ENCODE measurements at regions not wholly inside any gene's neighbourhood (a gene's known extent, or its start where the extent isn't known, plus 50 kb on each side); places are given as distances from the start of the nearest gene placed in this dataset.
A peak's percentile ranks its signal among the peaks of the same experiment; 100 is the strongest.
"Not testable (repeated sequence)": the region's sequence is repeated elsewhere in the genome, so short reads cannot be mapped to it uniquely, and the experiment has no call there.

DNA sequence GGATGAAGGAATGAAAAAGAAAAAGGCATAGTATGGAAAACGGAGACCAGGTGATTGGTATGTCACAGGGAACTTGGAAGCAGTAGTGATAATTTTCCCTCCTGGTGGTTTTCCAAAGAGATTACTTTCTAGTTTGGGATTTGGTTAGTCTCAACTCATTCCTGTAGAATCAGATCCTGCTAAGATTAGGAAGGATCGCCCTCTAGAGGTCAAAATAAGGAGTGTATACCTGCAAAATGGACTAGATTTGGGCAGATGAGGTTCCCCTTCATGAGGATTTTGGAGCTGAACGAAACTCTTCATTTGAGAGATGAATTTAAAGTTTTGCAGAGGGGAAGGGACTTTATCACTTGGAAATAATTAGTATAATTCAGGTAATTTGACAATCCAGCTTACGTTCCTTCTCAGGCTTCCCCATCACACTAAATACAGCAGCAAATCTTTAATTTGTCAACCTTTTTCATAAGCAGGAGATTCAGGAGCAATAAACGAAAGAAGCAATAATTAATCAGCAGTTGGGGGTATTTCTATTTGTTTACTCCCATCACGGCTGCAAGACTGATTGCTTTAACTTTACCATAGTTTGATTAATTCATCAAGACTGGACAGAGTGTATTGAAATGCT lies 65.2 kb downstream of the CCDC195 start:
- Histone ChIP-seq H3K36me3 (no peaks in the 10 kb centered on the region), H3K9me3 (replicated peaks) (peaks cover 7% of the 10 kb centered on the region), H3K27me3 (ENCODE audit: low read depth) (peaks cover 20% of the 10 kb centered on the region), H3K4me1 (no peaks in the 10 kb centered on the region), H3K4me3 (no peak overlapping the region), H3K27ac (replicated peaks) (no peak overlapping the region)
- TF ChIP-seq, protein P1, sequence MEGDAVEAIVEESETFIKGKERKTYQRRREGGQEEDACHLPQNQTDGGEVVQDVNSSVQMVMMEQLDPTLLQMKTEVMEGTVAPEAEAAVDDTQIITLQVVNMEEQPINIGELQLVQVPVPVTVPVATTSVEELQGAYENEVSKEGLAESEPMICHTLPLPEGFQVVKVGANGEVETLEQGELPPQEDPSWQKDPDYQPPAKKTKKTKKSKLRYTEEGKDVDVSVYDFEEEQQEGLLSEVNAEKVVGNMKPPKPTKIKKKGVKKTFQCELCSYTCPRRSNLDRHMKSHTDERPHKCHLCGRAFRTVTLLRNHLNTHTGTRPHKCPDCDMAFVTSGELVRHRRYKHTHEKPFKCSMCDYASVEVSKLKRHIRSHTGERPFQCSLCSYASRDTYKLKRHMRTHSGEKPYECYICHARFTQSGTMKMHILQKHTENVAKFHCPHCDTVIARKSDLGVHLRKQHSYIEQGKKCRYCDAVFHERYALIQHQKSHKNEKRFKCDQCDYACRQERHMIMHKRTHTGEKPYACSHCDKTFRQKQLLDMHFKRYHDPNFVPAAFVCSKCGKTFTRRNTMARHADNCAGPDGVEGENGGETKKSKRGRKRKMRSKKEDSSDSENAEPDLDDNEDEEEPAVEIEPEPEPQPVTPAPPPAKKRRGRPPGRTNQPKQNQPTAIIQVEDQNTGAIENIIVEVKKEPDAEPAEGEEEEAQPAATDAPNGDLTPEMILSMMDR (IDR thresholded peaks at IDR 0.05; ENCODE audit: borderline replicate concordance): peak; percentile 89
- DNase-seq: no peak
- intact Hi-C loops (cut with micrococcal nuclease): loop anchor here (2.0 kb wide), 1 partner anchor 294 kb away; no protein-coding TSS in a partner anchor

DNA sequence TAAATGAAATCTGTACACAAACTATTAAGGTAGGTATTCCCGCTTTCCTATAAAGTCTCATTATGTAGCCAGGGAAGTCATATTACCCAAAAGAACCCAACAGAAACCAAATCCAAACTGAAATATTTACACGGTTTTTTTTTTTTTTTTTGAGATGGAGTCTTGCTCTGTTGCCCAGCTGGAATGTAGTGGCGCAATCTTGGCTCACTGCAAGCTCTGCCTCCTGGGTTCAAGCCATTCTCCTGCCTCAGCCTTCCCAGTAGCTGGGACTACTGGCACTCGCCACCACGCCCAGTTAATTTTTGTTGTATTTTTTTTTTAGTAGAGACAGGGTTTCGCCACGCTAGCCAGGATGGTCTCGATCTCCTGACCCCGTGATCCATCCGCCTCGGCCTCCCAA lies 62.5 kb upstream of the CUL3 start:
- H3K4me1 ChIP-seq; intact Hi-C loops (cut with micrococcal nuclease); H3K4me3 ChIP-seq; H3K36me3 ChIP-seq; H3K9me3 ChIP-seq (replicated peaks); DNase-seq; H3K27ac ChIP-seq (replicated peaks): not testable (repeated sequence)
- peaks cover 36% of the 10 kb centered on the region for H3K27me3 ChIP-seq (ENCODE audit: low read depth)

DNA sequence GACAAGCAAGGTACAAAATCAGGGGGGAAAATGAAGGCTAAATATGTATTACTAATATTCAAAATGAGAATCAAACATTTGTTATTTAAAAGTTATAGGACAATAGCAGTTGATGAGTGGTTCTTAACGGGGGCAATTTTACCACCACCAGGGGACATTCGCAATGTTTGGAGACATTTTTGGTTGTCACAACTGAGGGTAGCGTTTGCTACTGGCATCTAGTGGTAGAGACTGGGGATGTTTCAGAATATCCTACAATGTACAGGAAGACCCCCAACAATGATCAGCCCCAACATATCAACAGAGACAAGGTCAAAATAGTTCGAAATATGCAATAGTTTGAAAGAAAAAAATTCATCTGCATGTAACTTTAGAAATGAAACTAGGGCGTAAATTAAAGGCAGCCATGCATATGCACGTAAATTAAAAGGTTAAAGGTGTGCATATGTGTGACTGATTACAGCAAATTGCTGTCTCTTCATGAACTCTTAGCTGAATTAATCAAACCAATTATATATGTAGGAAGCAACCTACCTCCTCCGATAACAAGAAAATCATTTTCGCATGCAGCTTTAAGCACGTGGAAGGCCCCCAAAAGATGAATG lies 61.2 kb upstream of the CUL3 start:
- TF ChIP-seq, protein P1 (IDR thresholded peaks at IDR 0.05; ENCODE audit: borderline replicate concordance): peak; percentile 61
- Histone ChIP-seq H3K36me3 (no peaks in the 10 kb centered on the region), H3K27ac (replicated peaks) (no peak overlapping the region), H3K4me3 (no peak overlapping the region), H3K27me3 (ENCODE audit: low read depth) (peaks cover 49% of the 10 kb centered on the region), H3K4me1 (no peaks in the 10 kb centered on the region), H3K9me3 (replicated peaks) (no peaks in the 10 kb centered on the region)
- intact Hi-C loops (cut with micrococcal nuclease): no loop called here
- DNase-seq: no peak

DNA sequence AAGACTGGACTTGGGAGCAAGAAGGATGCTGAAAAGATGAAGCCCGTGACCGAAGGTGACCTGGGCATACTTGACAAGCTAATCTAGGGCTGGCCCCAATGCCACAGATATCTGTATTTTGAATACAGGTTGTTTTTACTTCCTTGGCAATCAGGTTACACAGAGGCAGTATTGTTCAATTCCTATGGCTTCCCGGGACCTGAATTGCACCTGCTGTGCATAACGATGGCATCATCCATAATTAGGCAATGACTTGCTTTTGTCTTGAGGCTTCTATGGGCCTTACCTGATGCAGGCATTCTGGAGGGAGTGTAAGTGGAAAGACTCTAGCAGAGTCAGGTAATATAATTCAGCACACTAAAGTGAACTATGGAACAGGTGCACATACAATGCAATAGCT lies 60.6 kb upstream of the CUL3 start:
- intact Hi-C loops (cut with micrococcal nuclease): no loop called here
- Histone ChIP-seq H3K9me3 (replicated peaks) (no peaks in the 10 kb centered on the region), H3K4me1 (no peaks in the 10 kb centered on the region), H3K27ac (replicated peaks) (no peak overlapping the region), H3K36me3 (no peaks in the 10 kb centered on the region), H3K4me3 (no peak overlapping the region), H3K27me3 (ENCODE audit: low read depth) (peaks cover 47% of the 10 kb centered on the region)
- TF ChIP-seq, protein P1 (IDR thresholded peaks at IDR 0.05; ENCODE audit: borderline replicate concordance): no peak
- DNase-seq: no peak

DNA sequence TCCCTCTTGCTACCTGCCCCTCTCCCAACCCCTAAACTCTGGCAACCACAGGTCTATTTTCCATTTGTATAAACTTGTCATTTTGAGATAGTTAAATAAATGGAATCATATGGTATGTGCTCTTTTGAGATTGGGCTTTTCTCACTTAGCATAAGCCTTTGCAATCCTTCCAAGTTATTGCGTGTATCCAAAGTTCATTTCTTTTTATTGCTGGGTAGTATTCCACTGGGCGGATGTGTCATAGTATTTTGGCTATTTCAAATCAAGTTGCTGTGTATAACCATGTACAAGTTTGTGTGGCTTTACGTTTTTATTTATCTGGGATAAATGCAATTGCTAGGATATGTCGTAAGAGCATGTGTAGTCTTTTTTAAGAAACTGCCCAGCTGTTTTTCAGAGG lies 55.5 kb upstream of the CUL3 start:
- no peak overlapping the region for H3K4me3 ChIP-seq
- TF ChIP-seq, protein P1 (IDR thresholded peaks at IDR 0.05; ENCODE audit: borderline replicate concordance): no peak
- H3K36me3 ChIP-seq: no peaks in the 10 kb centered on the region
- peaks cover 45% of the 10 kb centered on the region for H3K27me3 ChIP-seq (ENCODE audit: low read depth)
- no peak for DNase-seq
- H3K9me3 ChIP-seq (replicated peaks): no peaks in the 10 kb centered on the region
- no peaks in the 10 kb centered on the region for H3K4me1 ChIP-seq
- intact Hi-C loops (cut with micrococcal nuclease): no loop called here
- no peak overlapping the region for H3K27ac ChIP-seq (replicated peaks)

DNA sequence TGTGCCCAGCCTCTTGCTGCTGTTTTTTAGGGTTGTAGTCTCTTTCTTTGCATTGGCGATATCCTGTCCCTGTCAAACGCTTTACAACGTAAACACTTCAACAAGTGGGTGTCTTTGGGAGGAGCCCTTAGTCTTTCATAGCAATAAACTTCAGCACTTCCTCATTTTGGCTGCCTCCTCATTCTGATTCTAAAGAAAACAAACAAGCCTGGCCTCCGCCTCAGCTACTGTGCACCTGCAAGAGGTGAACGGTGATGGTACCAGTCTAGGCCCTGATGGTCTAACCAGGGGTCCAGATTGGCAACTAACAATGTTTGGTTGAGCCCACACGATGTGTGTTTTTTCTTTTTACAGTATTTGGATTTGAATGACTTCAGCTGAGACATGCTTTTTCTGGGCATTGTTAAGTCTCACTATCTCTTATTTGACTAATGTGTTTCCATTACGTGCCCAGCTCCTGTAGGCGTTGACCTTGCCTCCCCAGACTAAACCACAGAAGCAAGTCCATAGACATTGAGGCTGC lies 53.2 kb upstream of the CUL3 start:
- TF ChIP-seq, protein P1 (IDR thresholded peaks at IDR 0.05; ENCODE audit: borderline replicate concordance): no peak
- H3K36me3 ChIP-seq: no peaks in the 10 kb centered on the region
- no peak overlapping the region for H3K4me3 ChIP-seq
- H3K4me1 ChIP-seq: no peaks in the 10 kb centered on the region
- H3K27me3 ChIP-seq (ENCODE audit: low read depth): peaks cover 43% of the 10 kb centered on the region
- no peak overlapping the region for H3K27ac ChIP-seq (replicated peaks)
- intact Hi-C loops (cut with micrococcal nuclease): no loop called here
- H3K9me3 ChIP-seq (replicated peaks): no peaks in the 10 kb centered on the region
- DNase-seq: no peak

All from left ventricle myocardium inferior (tissue), 1 donor.